ENCODE measurements at regions not wholly inside any gene's neighbourhood (a gene's known extent, or its start where the extent isn't known, plus 50 kb on each side); places are given as distances from the start of the nearest gene placed in this dataset.

GRCh38 chr19:28840891-28841290, 372.1 kb downstream of the UQCRFS1 start:
- TF ChIP-seq EZH2phosphoT487 (IDR thresholded peaks at IDR 0.05; ENCODE audit: borderline replicate concordance): no peak
- TF ChIP-seq CTCF (conservative IDR thresholded peaks at IDR 0.05; ENCODE audit: low read length): no peak

All from Loucy (cell line).